Natural killer cell treated with Interleukin-12 subunit alpha and Interleukin-12 subunit beta and Interleukin-15 and Interleukin-18, amount 100 ng/mL, for 72 hours (primary cell): ENCODE measurements at regions not wholly inside any gene's neighbourhood (a gene's known extent, or its start where the extent isn't known, plus 50 kb on each side); places are given as distances from the start of the nearest gene placed in this dataset.
A peak's percentile ranks its signal among the peaks of the same experiment; 100 is the strongest.

Experiments
- ATAC-seq, 2 donors: fragments of 150-1000 bp; cut with Tn5 transposase in 1 of 2; sonication (Bioruptor Pico), chemical (Tn5 transposase) in 1 of 2; 2 replicates each; pipeline ENCODE4 v1.10.0; 2021
- DNase-seq: peaks from one replicate; pipeline ENCODE4 v3.0.0; 2022; ENCODE audit warnings: low spot score
- H3K27ac Mint-ChIP-seq, 2 donors: 1 replicate in 1 of 2; 2 replicates in 1 of 2; pipeline ENCODE4 v1.8.0; 2022; ENCODE audit warnings: mixed read lengths in 2 of 2, mild to moderate bottlenecking in 1 of 2, moderate library complexity in 1 of 2
- H3K27me3 Mint-ChIP-seq, 2 donors: 1 replicate in 1 of 2; 2 replicates in 1 of 2; pipeline ENCODE4 v1.8.0; 2022; ENCODE audit warnings: mixed read lengths in 2 of 2
- H3K36me3 Mint-ChIP-seq: one replicate; pipeline ENCODE4 v1.8.0; 2022; ENCODE audit warnings: mixed read lengths
- H3K4me1 Mint-ChIP-seq, 2 donors: 1 replicate in 1 of 2; 2 replicates in 1 of 2; pipeline ENCODE4 v1.8.0; 2022; ENCODE audit warnings: low read depth in 2 of 2, mixed read lengths in 2 of 2, mild to moderate bottlenecking in 1 of 2
- H3K4me3 Mint-ChIP-seq: one replicate; pipeline ENCODE4 v1.8.0; 2022; ENCODE audit warnings: mixed read lengths
- H3K9me3 Mint-ChIP-seq: 2 replicates; pipeline ENCODE4 v1.8.0; 2022; ENCODE audit warnings: mixed read lengths

DNA sequence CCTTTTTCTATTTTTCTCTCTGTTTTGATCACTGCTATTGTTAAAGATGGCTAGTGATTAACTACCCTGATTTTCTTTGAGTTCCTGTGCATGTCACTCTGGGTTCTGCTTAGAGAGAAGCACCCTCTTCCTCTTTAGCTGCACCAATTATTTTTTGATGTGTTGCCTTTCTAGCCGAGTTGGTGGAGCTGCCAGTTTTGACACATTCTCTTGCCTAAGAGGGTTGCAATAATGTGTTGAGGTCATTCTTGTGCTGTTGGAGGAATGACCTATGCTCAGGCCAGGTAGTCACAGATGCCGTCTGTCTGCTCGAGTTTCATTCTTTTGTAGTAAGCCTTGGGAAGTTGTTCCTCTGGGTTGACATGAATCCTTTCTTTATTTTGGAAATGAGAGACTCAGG is 84.6 kb upstream of the DPH6 start:
- no peak overlapping the region for H3K27ac Mint-ChIP-seq
- no peaks in the 10 kb centered on the region for H3K4me1 Mint-ChIP-seq
- no peak overlapping the region for H3K4me3 Mint-ChIP-seq
- DNase-seq (no peak), ATAC-seq (no peak)
- peaks cover 0 to 4% of the 10 kb centered on the region in 2 donors for H3K27me3 Mint-ChIP-seq
- H3K9me3 Mint-ChIP-seq, result peaks cover 14% of the 10 kb centered on the region
- no peaks in the 10 kb centered on the region for H3K36me3 Mint-ChIP-seq

GRCh38 chr15:35630985-35631384 is 85.0 kb upstream of the DPH6 start:
- Mint-ChIP-seq H3K9me3 (peaks cover 14% of the 10 kb centered on the region), H3K36me3 (no peaks in the 10 kb centered on the region), H3K27ac (no peak overlapping the region), H3K4me3 (no peak overlapping the region), H3K27me3 (peaks cover 0 to 4% of the 10 kb centered on the region in 2 donors), H3K4me1 (no peaks in the 10 kb centered on the region)
- no peak for ATAC-seq
- DNase-seq, result no peak

GRCh38 chr15:35633677-35634076 is 87.7 kb upstream of the DPH6 start:
- Mint-ChIP-seq H3K4me1 (no peaks in the 10 kb centered on the region), H3K27me3 (peaks cover 0 to 11% of the 10 kb centered on the region in 2 donors), H3K9me3 (peaks cover 14% of the 10 kb centered on the region), H3K27ac (no peak overlapping the region), H3K4me3 (no peak overlapping the region), H3K36me3 (peaks cover 7% of the 10 kb centered on the region)
- ATAC-seq (no peak), DNase-seq (no peak)

GRCh38 chr15:35646790-35647189 is 100.8 kb upstream of the DPH6 start:
- Mint-ChIP-seq H3K4me1 (no peaks in the 10 kb centered on the region), H3K4me3 (no peak overlapping the region), H3K27ac (no peak overlapping the region), H3K36me3 (no peaks in the 10 kb centered on the region), H3K9me3 (peaks cover 10% of the 10 kb centered on the region), H3K27me3 (no peaks in the 10 kb centered on the region)
- ATAC-seq, result no peak
- no peak for DNase-seq

DNA sequence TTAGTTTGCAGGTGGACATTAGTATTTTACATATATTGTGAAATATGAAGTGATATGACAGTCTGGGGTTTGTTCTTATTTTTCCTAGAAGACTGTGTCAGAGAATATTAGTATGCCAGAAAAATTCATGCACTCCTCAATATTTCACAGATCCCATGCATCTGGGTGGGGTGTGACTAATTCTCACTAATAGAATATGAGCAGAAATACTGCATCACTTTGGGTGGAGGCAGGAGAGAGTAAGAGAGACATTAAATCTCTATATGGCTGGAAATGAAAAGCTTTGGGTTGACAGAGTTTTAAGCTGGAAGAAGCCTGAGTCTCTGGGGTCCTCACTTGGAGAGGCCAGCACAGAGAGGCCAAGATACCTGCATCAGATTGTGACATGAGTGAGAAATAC is 101.3 kb upstream of the DPH6 start:
- ATAC-seq, result no peak
- no peak overlapping the region for H3K27ac Mint-ChIP-seq
- no peak overlapping the region for H3K4me3 Mint-ChIP-seq
- no peaks in the 10 kb centered on the region for H3K27me3 Mint-ChIP-seq
- no peaks in the 10 kb centered on the region for H3K36me3 Mint-ChIP-seq
- no peaks in the 10 kb centered on the region for H3K4me1 Mint-ChIP-seq
- peaks cover 9% of the 10 kb centered on the region for H3K9me3 Mint-ChIP-seq
- no peak for DNase-seq

DNA sequence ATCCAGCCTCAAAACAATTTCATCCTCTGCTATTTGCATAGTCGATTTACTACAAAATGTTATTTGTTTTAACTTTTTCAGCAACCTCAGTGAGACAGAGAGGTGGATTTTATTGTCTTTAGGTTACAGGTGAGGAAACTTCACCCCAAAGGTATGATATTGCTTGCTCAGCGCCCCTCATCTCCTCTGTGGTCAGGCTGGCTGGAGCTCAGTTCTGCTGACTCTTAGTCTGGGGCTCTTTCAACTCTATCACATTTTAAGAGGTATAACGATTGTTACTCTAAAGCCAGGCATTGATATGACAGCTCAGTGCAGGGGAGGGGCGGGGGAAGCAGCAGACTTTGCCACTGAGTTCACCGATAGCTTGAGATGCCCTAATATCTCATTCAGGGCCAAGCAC is 103.0 kb upstream of the DPH6 start:
- Mint-ChIP-seq H3K27ac (no peak overlapping the region), H3K4me1 (no peaks in the 10 kb centered on the region), H3K36me3 (no peaks in the 10 kb centered on the region), H3K9me3 (peaks cover 4% of the 10 kb centered on the region), H3K27me3 (no peaks in the 10 kb centered on the region), H3K4me3 (no peak overlapping the region)
- ATAC-seq, result no peak
- no peak for DNase-seq

DNA sequence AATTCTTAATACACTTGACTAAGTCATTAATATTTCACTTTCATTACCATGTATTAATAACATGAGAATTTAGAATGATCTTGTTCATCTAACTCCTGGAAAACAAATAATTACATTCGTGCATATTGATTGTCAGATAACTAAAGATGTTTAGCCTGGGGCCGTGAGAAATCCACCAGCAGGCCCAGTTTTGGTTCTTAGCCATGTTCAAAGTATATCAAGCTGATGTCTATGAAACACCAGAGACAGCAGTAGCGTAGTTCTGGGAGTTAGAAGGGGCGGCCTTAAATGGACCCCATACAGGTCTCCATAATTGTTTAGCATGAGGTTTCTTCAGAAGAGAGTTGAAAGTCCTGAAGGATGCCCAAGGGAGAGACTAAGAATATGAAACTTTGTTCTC is 103.6 kb upstream of the DPH6 start:
- Mint-ChIP-seq H3K27ac (no peak overlapping the region), H3K4me1 (no peaks in the 10 kb centered on the region), H3K4me3 (no peak overlapping the region)

GRCh38 chr15:35654332-35654731 is 108.4 kb upstream of the DPH6 start:
- H3K4me3 Mint-ChIP-seq, result no peak overlapping the region
- DNase-seq (no peak), ATAC-seq (no peak)
- no peak overlapping the region for H3K27ac Mint-ChIP-seq
- H3K36me3 Mint-ChIP-seq, result no peaks in the 10 kb centered on the region
- no peaks in the 10 kb centered on the region for H3K4me1 Mint-ChIP-seq
- peaks cover 4% of the 10 kb centered on the region for H3K9me3 Mint-ChIP-seq
- H3K27me3 Mint-ChIP-seq, result no peaks in the 10 kb centered on the region

More for the DNA sequence above, 103.6 kb upstream of the DPH6 start:
- Mint-ChIP-seq H3K36me3 (no peaks in the 10 kb centered on the region), H3K9me3 (peaks cover 4% of the 10 kb centered on the region), H3K27me3 (no peaks in the 10 kb centered on the region)
- ATAC-seq (no peak), DNase-seq (no peak)

- Mint-ChIP-seq H3K27ac (no peak overlapping the region), H3K27me3 (peaks cover 0 to 7% of the 10 kb centered on the region in 2 donors), H3K4me1 (no peaks in the 10 kb centered on the region), H3K4me3 (no peak overlapping the region), H3K9me3 (no peaks in the 10 kb centered on the region), H3K36me3 (no peaks in the 10 kb centered on the region)
- peak in 1 of 2 donors; percentile 53 for ATAC-seq
- DNase-seq, result no peak
Observed at GRCh38 chr15:35657679-35658311, 111.8 kb upstream of the DPH6 start.

- no peak overlapping the region for H3K27ac Mint-ChIP-seq
- H3K27me3 Mint-ChIP-seq, result peaks cover 0 to 13% of the 10 kb centered on the region in 2 donors
- peaks cover 0 to 4% of the 10 kb centered on the region in 2 donors for H3K4me1 Mint-ChIP-seq
- H3K4me3 Mint-ChIP-seq, result no peak overlapping the region
- DNase-seq (no peak), ATAC-seq (no peak)
- H3K36me3 Mint-ChIP-seq, result no peaks in the 10 kb centered on the region
- no peaks in the 10 kb centered on the region for H3K9me3 Mint-ChIP-seq
Observed at GRCh38 chr15:35663956-35664355, 118.0 kb upstream of the DPH6 start.

DNA sequence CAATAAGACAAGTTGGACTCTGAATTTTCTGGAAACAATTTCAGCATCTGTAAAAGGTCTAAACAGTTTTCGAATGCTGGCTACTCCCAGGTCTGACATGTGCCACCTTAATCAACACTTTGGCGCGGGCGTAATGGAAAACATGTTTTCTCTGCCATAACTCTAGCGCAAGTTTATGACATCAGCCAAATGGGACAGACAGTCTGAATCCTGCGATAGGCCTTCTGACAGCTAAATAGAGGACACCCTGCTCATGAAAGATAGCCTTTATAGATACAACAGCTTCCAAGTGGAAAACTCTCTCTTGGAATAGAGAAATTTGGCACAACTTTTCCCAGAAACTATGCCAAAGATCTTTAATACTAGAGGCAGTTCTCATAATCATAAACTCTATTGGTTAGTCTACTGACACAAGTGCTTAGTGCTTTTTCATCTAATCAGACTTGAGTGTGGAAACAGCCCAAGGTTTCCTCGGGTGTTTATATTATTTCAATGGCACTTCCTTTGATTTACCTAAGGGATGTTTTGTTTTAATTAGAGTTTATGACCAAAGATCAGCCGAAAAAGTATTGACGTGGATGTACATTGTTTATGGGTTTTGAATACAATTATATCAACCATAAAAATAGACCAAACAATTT is 120.1 kb upstream of the DPH6 start:
- no peak overlapping the region for H3K4me3 Mint-ChIP-seq
- peaks cover 0 to 6% of the 10 kb centered on the region in 2 donors for H3K27me3 Mint-ChIP-seq
- H3K36me3 Mint-ChIP-seq, result no peaks in the 10 kb centered on the region
- DNase-seq, result no peak
- no peak overlapping the region for H3K27ac Mint-ChIP-seq
- H3K9me3 Mint-ChIP-seq, result peaks cover 5% of the 10 kb centered on the region
- peaks cover 0 to 4% of the 10 kb centered on the region in 2 donors for H3K4me1 Mint-ChIP-seq
- ATAC-seq, result no peak

GRCh38 chr15:35667908-35668307 is 121.9 kb upstream of the DPH6 start:
- no peak overlapping the region for H3K4me3 Mint-ChIP-seq
- no peak for ATAC-seq
- H3K27ac Mint-ChIP-seq, result no peak overlapping the region
- no peaks in the 10 kb centered on the region for H3K36me3 Mint-ChIP-seq
- H3K9me3 Mint-ChIP-seq, result peaks cover 5% of the 10 kb centered on the region
- DNase-seq, result no peak
- peaks cover 0 to 6% of the 10 kb centered on the region in 2 donors for H3K27me3 Mint-ChIP-seq
- peaks cover 2 to 7% of the 10 kb centered on the region in 2 donors for H3K4me1 Mint-ChIP-seq

- DNase-seq, result no peak
- H3K4me3 Mint-ChIP-seq, result no peak overlapping the region
- peaks cover 5% of the 10 kb centered on the region for H3K9me3 Mint-ChIP-seq
- H3K27me3 Mint-ChIP-seq, result peaks cover 0 to under 1% of the 10 kb centered on the region in 2 donors
- ATAC-seq, result no peak
- no peaks in the 10 kb centered on the region for H3K36me3 Mint-ChIP-seq
- peaks cover 4 to 8% of the 10 kb centered on the region in 2 donors for H3K4me1 Mint-ChIP-seq
- no peak overlapping the region for H3K27ac Mint-ChIP-seq
Observed at GRCh38 chr15:35669021-35669420, 123.1 kb upstream of the DPH6 start.

DNA sequence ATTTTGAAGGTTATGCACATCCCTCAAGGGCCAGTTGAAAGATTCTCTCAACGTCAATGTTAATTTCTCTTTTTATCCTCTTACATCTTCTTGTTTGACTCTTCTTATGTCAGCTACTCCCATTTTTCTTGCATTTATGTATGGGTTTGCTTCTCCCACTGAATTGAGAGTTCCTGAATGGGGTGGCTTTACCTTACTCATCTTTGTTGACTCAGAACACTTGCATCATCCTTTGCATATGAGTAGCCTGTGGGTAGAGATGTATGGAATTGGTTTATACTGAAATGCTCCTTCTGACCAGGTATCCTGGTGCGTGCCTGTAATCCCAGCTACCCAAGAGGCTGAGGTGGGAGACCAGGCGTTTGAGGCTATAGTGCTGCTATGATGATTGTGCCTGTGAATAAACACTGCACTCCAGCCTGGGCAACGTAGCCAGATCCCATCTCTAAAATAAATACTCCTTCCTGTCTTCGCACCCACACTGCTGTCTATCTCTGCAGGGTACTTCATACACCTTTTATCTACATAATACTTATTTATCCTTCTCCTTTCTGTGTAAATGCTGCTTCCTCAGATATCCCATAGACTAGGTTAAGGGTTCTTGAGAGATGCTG is 123.6 kb upstream of the DPH6 start:
- Mint-ChIP-seq H3K27me3 (no peaks in the 10 kb centered on the region), H3K9me3 (peaks cover 5% of the 10 kb centered on the region), H3K27ac (no peak overlapping the region), H3K4me3 (no peak overlapping the region), H3K4me1 (peaks cover 4 to 8% of the 10 kb centered on the region in 2 donors), H3K36me3 (no peaks in the 10 kb centered on the region)
- ATAC-seq (no peak), DNase-seq (no peak)
